DOHH2 (cell line): ENCODE measurements at regions not wholly inside any gene's neighbourhood (a gene's known extent, or its start where the extent isn't known, plus 50 kb on each side); places are given as distances from the start of the nearest gene placed in this dataset.
A peak's percentile ranks its signal among the peaks of the same experiment; 100 is the strongest.

ENCODE experiments used
- H3F3A ChIP-seq: fragments of 200-600 bp; sonication (generic), shearing (Covaris generic); 2 replicates; pipeline ENCODE4 v1.6.0; 2016; ENCODE audit warnings: antibody characterized with exemption, mild to moderate bottlenecking; ENCODE audit not compliant: control insufficient read depth, insufficient read depth
- H3K27ac ChIP-seq: fragments of 200-600 bp; sonication (generic); 2 replicates; pipeline ENCODE4 v1.5.1; 2014; ENCODE audit warnings: low read depth, mild to moderate bottlenecking, low read length, moderate library complexity
- H3K27me3 ChIP-seq: fragments of 200-600 bp; sonication (generic); 2 replicates; pipeline ENCODE4 v1.6.1; 2014; ENCODE audit warnings: mild to moderate bottlenecking, low read length, mixed read lengths; ENCODE audit not compliant: control insufficient read depth
- H3K36me3 ChIP-seq: fragments of 200-600 bp; sonication (generic); 2 replicates; pipeline ENCODE4 v1.6.1; 2014; ENCODE audit warnings: mild to moderate bottlenecking, low read length, moderate library complexity, mixed read lengths; ENCODE audit not compliant: control insufficient read depth
- H3K4me1 ChIP-seq: fragments of 200-600 bp; sonication (generic); 2 replicates; pipeline ENCODE4 v1.6.1; 2014; ENCODE audit warnings: mild to moderate bottlenecking, low read length, mixed read lengths; ENCODE audit not compliant: control insufficient read depth
- H3K4me2 ChIP-seq: fragments of 200-600 bp; sonication (generic); 2 replicates; pipeline ENCODE4 v1.6.0; 2014; ENCODE audit warnings: mild to moderate bottlenecking, low read length, moderate library complexity
- H3K4me3 ChIP-seq: fragments of 200-600 bp; sonication (generic); 2 replicates; pipeline ENCODE4 v1.5.1; 2014; ENCODE audit warnings: mild to moderate bottlenecking, low read length, mixed read lengths
- H3K79me2 ChIP-seq: fragments of 200-600 bp; sonication (generic); 2 replicates; pipeline ENCODE4 v1.6.1; 2014; ENCODE audit warnings: mild to moderate bottlenecking, low read length, mixed read lengths; ENCODE audit not compliant: control insufficient read depth
- H3K9me2 ChIP-seq: fragments of 200-600 bp; sonication (generic); replicated peaks from 2 replicates; pipeline ENCODE4 v1.6.1; 2014; ENCODE audit warnings: mild to moderate bottlenecking, low read length, mixed read lengths; ENCODE audit not compliant: control insufficient read depth
- H3K9me3 ChIP-seq: fragments of 200-600 bp; sonication (generic); 2 replicates; pipeline ENCODE4 v1.6.1; 2014; ENCODE audit warnings: antibody characterized with exemption, low read length, mixed read lengths; ENCODE audit not compliant: control insufficient read depth, insufficient read depth
- H4K20me1 ChIP-seq: fragments of 200-600 bp; sonication (generic); 2 replicates; pipeline ENCODE4 v1.6.0; 2014; ENCODE audit warnings: low read depth, mild to moderate bottlenecking, antibody characterized with exemption, low read length, moderate library complexity; ENCODE audit not compliant: control insufficient read depth, insufficient read depth
- EZH2phosphoT487 ChIP-seq: fragments of 200-600 bp; sonication (generic); IDR thresholded peaks from 2 replicates; pipeline ENCODE4 v1.6.1; 2017; ENCODE audit warnings: borderline replicate concordance, mild to moderate bottlenecking, antibody characterized with exemption, low read length, moderate library complexity, mixed read lengths
- TF ChIP-seq, protein P1 (sequence below): fragments of 200-600 bp; sonication (generic); IDR thresholded peaks from one replicate; pipeline ENCODE4 v1.5.1; 2014; ENCODE audit warnings: antibody characterized with exemption, mild to moderate bottlenecking, low read depth, low read length; ENCODE audit not compliant: poor library complexity, severe bottlenecking

DNA sequence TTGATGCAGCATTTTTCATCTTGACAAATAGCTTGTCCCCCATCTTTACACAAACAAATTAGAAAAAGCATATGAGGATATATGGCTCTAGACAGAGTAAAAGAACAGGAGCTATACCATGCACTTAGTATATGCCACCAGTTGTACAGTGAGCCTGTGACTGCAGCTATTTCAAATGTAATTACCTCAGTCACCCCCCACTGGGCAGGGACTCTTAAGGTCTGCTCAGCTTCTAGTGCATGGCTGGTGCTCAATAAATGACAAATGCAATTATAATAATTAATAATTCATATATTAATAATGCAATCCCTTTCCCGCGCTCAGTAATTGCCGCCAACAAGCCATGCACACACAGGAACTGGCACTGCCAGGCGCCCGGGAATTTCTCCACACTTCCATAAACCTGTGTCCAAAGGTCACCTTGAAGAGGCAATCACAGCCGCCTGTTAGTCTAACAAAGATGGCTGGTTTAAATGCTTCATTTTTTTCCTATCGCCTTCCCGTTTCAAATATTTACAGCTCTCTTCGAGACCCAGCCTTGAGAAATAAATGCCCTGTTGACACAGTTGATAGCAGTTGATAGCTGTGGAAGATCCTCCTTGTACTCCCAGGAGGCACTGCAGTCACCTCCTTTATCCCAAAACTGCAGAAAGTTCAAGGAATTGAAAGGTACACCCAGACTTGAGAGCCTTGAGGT lies 156.6 kb downstream of the INO80D start:
- TF ChIP-seq, protein P1, sequence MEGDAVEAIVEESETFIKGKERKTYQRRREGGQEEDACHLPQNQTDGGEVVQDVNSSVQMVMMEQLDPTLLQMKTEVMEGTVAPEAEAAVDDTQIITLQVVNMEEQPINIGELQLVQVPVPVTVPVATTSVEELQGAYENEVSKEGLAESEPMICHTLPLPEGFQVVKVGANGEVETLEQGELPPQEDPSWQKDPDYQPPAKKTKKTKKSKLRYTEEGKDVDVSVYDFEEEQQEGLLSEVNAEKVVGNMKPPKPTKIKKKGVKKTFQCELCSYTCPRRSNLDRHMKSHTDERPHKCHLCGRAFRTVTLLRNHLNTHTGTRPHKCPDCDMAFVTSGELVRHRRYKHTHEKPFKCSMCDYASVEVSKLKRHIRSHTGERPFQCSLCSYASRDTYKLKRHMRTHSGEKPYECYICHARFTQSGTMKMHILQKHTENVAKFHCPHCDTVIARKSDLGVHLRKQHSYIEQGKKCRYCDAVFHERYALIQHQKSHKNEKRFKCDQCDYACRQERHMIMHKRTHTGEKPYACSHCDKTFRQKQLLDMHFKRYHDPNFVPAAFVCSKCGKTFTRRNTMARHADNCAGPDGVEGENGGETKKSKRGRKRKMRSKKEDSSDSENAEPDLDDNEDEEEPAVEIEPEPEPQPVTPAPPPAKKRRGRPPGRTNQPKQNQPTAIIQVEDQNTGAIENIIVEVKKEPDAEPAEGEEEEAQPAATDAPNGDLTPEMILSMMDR: no peak
- TF ChIP-seq EZH2phosphoT487: no peak
- no peaks in the 10 kb centered on the region for H3K36me3 ChIP-seq
- no peak overlapping the region for H3K4me2 ChIP-seq
- H3K9me2 ChIP-seq: no peaks in the 10 kb centered on the region
- H3F3A ChIP-seq: no peaks in the 10 kb centered on the region
- H3K4me3 ChIP-seq: no peak overlapping the region
- H3K4me1 ChIP-seq: peaks cover 3% of the 10 kb centered on the region; the same call in 1 of the 2 replicates
- H3K9me3 ChIP-seq: no peaks in the 10 kb centered on the region
- no peak overlapping the region for H3K27ac ChIP-seq
- no peaks in the 10 kb centered on the region for H4K20me1 ChIP-seq
- no peaks in the 10 kb centered on the region for H3K79me2 ChIP-seq
- H3K27me3 ChIP-seq: peaks cover 6% of the 10 kb centered on the region; the same call in 1 of the 2 replicates

- H3K4me2 ChIP-seq: peak overlapping the region; percentile 38
- H3K4me3 ChIP-seq: no peak overlapping the region
- peaks cover 3% of the 10 kb centered on the region; the same call in 1 of the 2 replicates for H3K4me1 ChIP-seq
- H3K9me2 ChIP-seq: no peaks in the 10 kb centered on the region
- H3F3A ChIP-seq: no peaks in the 10 kb centered on the region
- no peaks in the 10 kb centered on the region for H3K36me3 ChIP-seq
- no peak overlapping the region for H3K27ac ChIP-seq
- TF ChIP-seq EZH2phosphoT487: no peak
- TF ChIP-seq, protein P1: peak; percentile 91
- no peaks in the 10 kb centered on the region for H4K20me1 ChIP-seq
- no peaks in the 10 kb centered on the region for H3K9me3 ChIP-seq
- no peaks in the 10 kb centered on the region for H3K79me2 ChIP-seq
- H3K27me3 ChIP-seq: peaks cover 6% of the 10 kb centered on the region; the same call in 1 of the 2 replicates
Observed at GRCh38 chr2:205925373-205926337, 160.3 kb downstream of the INO80D start.

GRCh38 chr2:205924676-205925075 lies 161.3 kb downstream of the INO80D start:
- Histone ChIP-seq H3K27me3 (peaks cover 6% of the 10 kb centered on the region; the same call in 1 of the 2 replicates), H3K4me2 (no peak overlapping the region), H4K20me1 (no peaks in the 10 kb centered on the region), H3K36me3 (no peaks in the 10 kb centered on the region), H3K4me1 (peaks cover 3% of the 10 kb centered on the region; the same call in 1 of the 2 replicates), H3K9me3 (no peaks in the 10 kb centered on the region), H3F3A (no peaks in the 10 kb centered on the region), H3K4me3 (no peak overlapping the region), H3K9me2 (no peaks in the 10 kb centered on the region), H3K79me2 (no peaks in the 10 kb centered on the region), H3K27ac (no peak overlapping the region)
- no peak for TF ChIP-seq EZH2phosphoT487
- TF ChIP-seq, protein P1: no peak
